ENCODE measurements at regions not wholly inside any gene's neighbourhood (a gene's known extent, or its start where the extent isn't known, plus 50 kb on each side); places are given as distances from the start of the nearest gene placed in this dataset.

GRCh38 chr2:103963146-103963725, 890.7 kb upstream of the POU3F3 start:
- Histone ChIP-seq H3K4me3 (ENCODE audit: low read depth, low read length) (no peak overlapping the region), H3K9me3 (ENCODE audit: severe bottlenecking) (no peaks in the 10 kb centered on the region), H3K27ac (no peak overlapping the region), H3K27me3 (ENCODE audit: insufficient read depth, low read depth, severe bottlenecking) (peaks cover 47% of the 10 kb centered on the region), H3K36me3 (no peaks in the 10 kb centered on the region)
- TF ChIP-seq, protein P1, sequence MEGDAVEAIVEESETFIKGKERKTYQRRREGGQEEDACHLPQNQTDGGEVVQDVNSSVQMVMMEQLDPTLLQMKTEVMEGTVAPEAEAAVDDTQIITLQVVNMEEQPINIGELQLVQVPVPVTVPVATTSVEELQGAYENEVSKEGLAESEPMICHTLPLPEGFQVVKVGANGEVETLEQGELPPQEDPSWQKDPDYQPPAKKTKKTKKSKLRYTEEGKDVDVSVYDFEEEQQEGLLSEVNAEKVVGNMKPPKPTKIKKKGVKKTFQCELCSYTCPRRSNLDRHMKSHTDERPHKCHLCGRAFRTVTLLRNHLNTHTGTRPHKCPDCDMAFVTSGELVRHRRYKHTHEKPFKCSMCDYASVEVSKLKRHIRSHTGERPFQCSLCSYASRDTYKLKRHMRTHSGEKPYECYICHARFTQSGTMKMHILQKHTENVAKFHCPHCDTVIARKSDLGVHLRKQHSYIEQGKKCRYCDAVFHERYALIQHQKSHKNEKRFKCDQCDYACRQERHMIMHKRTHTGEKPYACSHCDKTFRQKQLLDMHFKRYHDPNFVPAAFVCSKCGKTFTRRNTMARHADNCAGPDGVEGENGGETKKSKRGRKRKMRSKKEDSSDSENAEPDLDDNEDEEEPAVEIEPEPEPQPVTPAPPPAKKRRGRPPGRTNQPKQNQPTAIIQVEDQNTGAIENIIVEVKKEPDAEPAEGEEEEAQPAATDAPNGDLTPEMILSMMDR (IDR thresholded peaks at IDR 0.05; ENCODE audit: low read depth, low read length), result no peak
- DNase-seq, result no peak

DNA sequence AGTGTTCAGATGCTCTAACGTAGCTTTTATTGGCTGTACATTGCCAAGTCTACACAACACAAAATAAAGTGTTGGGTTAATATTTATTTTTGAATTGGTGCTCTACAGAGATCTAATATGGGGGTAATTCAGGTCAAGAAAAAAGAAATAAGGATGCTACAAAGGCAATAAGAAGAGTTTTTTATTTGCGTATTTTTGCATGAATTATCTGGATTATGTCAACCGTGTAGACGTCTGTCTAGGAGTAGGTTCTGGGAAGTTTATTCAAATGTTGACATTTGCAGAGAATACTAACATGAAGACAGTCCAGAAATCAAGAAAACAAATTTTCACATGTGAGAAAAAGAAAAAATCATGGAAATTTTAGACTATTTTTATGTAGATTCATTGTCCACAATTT, 876.7 kb upstream of the POU3F3 start:
- peaks cover 35% of the 10 kb centered on the region for H3K27me3 ChIP-seq (ENCODE audit: insufficient read depth, low read depth, severe bottlenecking)
- DNase-seq, result no peak
- TF ChIP-seq, protein P1 (IDR thresholded peaks at IDR 0.05; ENCODE audit: low read depth, low read length), result no peak
- H3K36me3 ChIP-seq, result no peaks in the 10 kb centered on the region
- H3K9me3 ChIP-seq (ENCODE audit: severe bottlenecking), result no peaks in the 10 kb centered on the region
- H3K27ac ChIP-seq, result no peak overlapping the region
- no peak overlapping the region for H3K4me3 ChIP-seq (ENCODE audit: low read depth, low read length)

- Histone ChIP-seq H3K4me3 (ENCODE audit: low read depth, low read length) (no peak overlapping the region), H3K36me3 (no peaks in the 10 kb centered on the region), H3K27ac (no peak overlapping the region), H3K27me3 (ENCODE audit: insufficient read depth, low read depth, severe bottlenecking) (peaks cover 37% of the 10 kb centered on the region), H3K9me3 (ENCODE audit: severe bottlenecking) (no peaks in the 10 kb centered on the region)
- TF ChIP-seq, protein P1 (IDR thresholded peaks at IDR 0.05; ENCODE audit: low read depth, low read length), result no peak
- no peak for DNase-seq
Observed at GRCh38 chr2:103977668-103978067, 876.2 kb upstream of the POU3F3 start.

- H3K4me3 ChIP-seq (ENCODE audit: low read depth, low read length), result no peak overlapping the region
- no peaks in the 10 kb centered on the region for H3K36me3 ChIP-seq
- H3K9me3 ChIP-seq (ENCODE audit: severe bottlenecking), result no peaks in the 10 kb centered on the region
- TF ChIP-seq, protein P1 (IDR thresholded peaks at IDR 0.05; ENCODE audit: low read depth, low read length), result no peak
- no peak overlapping the region for H3K27ac ChIP-seq
- peaks cover 30% of the 10 kb centered on the region for H3K27me3 ChIP-seq (ENCODE audit: insufficient read depth, low read depth, severe bottlenecking)
- no peak for DNase-seq
Observed at GRCh38 chr2:103980401-103980800, 873.5 kb upstream of the POU3F3 start.

GRCh38 chr2:103982691-103983090, 871.2 kb upstream of the POU3F3 start:
- H3K27ac ChIP-seq, result no peak overlapping the region
- H3K27me3 ChIP-seq (ENCODE audit: insufficient read depth, low read depth, severe bottlenecking), result peaks cover 32% of the 10 kb centered on the region
- H3K4me3 ChIP-seq (ENCODE audit: low read depth, low read length), result no peak overlapping the region
- no peak for DNase-seq
- no peaks in the 10 kb centered on the region for H3K9me3 ChIP-seq (ENCODE audit: severe bottlenecking)
- no peaks in the 10 kb centered on the region for H3K36me3 ChIP-seq
- TF ChIP-seq, protein P1 (IDR thresholded peaks at IDR 0.05; ENCODE audit: low read depth, low read length), result no peak

DNA sequence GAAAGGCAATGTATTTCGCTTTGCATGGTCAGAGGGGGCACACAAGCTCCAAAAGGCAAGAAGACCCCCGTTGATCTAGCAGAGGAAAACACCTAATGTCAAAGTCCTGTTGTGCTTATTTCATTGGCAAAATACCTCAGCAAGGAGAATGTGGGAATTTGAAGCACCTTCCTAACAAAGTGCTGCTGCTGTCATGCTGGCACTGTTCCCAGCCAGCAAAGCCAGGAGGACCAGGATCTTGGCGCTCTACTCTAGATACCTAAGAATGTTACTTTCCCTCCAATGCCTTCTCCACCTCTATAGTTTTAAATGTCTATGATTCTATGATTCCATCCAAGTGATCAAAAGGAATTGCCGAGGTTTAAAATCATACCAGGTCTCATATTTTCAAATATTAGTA, 867.9 kb upstream of the POU3F3 start:
- Histone ChIP-seq H3K27ac (no peak overlapping the region), H3K9me3 (ENCODE audit: severe bottlenecking) (no peaks in the 10 kb centered on the region), H3K4me3 (ENCODE audit: low read depth, low read length) (no peak overlapping the region), H3K27me3 (ENCODE audit: insufficient read depth, low read depth, severe bottlenecking) (peaks cover 20% of the 10 kb centered on the region), H3K36me3 (no peaks in the 10 kb centered on the region)
- DNase-seq, result no peak
- TF ChIP-seq, protein P1 (IDR thresholded peaks at IDR 0.05; ENCODE audit: low read depth, low read length), result no peak
